Lung (tissue), 11 donors: ENCODE measurements at regions not wholly inside any gene's neighbourhood (a gene's known extent, or its start where the extent isn't known, plus 50 kb on each side); places are given as distances from the start of the nearest gene placed in this dataset.

Source experiments
- ATAC-seq: fragments of 200-7000 bp; cut with Tn5 transposase; one replicate; pipeline ENCODE4 v1.9.1; 2020; ENCODE audit warnings: moderate number of reproducible peaks; ENCODE audit not compliant: insufficient read depth, low FRiP score
- DNase-seq, 3 donors: peaks; one replicate each; pipeline ENCODE4 v3.0.0-alpha.2; 2013 to 2017
- H3K27ac ChIP-seq, 2 donors: one replicate each; pipeline ENCODE4 v1.5.1; 2013; ENCODE audit warnings: mild to moderate bottlenecking in 2 of 2, moderate library complexity in 2 of 2, control low read depth in 1 of 2, inconsistent platforms in 1 of 2, low read depth in 1 of 2, low read length in 1 of 2
- H3K27me3 ChIP-seq, 3 donors: one replicate each; pipeline ENCODE4 v1.5.1; 2013; ENCODE audit warnings: low read length in 2 of 3; ENCODE audit not compliant: control insufficient read depth in 3 of 3, insufficient read depth in 3 of 3
- H3K36me3 ChIP-seq, 4 donors: one replicate each; pipeline ENCODE4 v1.5.1; 2013; ENCODE audit warnings: low read length in 4 of 4, mild to moderate bottlenecking in 1 of 4, moderate library complexity in 1 of 4; ENCODE audit not compliant: control insufficient read depth in 4 of 4, insufficient read depth in 4 of 4
- H3K4me1 ChIP-seq, 5 donors: one replicate each; pipeline ENCODE4 v1.5.1; 2013; ENCODE audit warnings: low read length in 5 of 5, mild to moderate bottlenecking in 2 of 5, moderate library complexity in 1 of 5; ENCODE audit not compliant: control insufficient read depth in 5 of 5, insufficient read depth in 5 of 5
- H3K4me3 ChIP-seq: one replicate; pipeline ENCODE4 v1.5.1; 2013; ENCODE audit warnings: mild to moderate bottlenecking, control low read depth, moderate library complexity
- H3K9ac ChIP-seq, 2 donors: one replicate each; pipeline ENCODE4 v1.5.1; 2013; ENCODE audit warnings: low read length in 2 of 2, control low read depth in 1 of 2; ENCODE audit not compliant: insufficient read depth in 1 of 2
- H3K9me3 ChIP-seq, 4 donors: one replicate each; pipeline ENCODE4 v1.5.1; 2013; ENCODE audit warnings: low read length in 3 of 4, mild to moderate bottlenecking in 1 of 4, moderate library complexity in 1 of 4; ENCODE audit not compliant: control insufficient read depth in 4 of 4, insufficient read depth in 3 of 4
- CTCF ChIP-seq: IDR thresholded peaks from 2 replicates; pipeline ENCODE4 v1.5.1; 2012; ENCODE audit warnings: mild to moderate bottlenecking; ENCODE audit errors: control extremely low read depth, extremely low read depth
- WGBS, 2 donors: extraction: QIAGEN DNeasy Blood & Tissue Kit; methylation state at CpG; one replicate each; pipeline ENCODE4 v1.1.7; 2013; 5-methylcytosine and 5-hydroxymethylcytosine counted together
- donor health status: control.
- donor health status: control.
- donor health status: Bipolar disorder and iron deficiency.
- donor health status: healthy.
- donor health status: DM: yes; HTN: yes; CAD: no.

- H3K4me3 ChIP-seq = no peak overlapping the region
- H3K27me3 ChIP-seq = no peaks in the 10 kb centered on the region
- H3K9me3 ChIP-seq = no peaks in the 10 kb centered on the region
- ATAC-seq (no peak), DNase-seq (no peak)
- H3K36me3 ChIP-seq = no peaks in the 10 kb centered on the region
- H3K4me1 ChIP-seq = no peaks in the 10 kb centered on the region
- no peak for TF ChIP-seq CTCF
- H3K27ac ChIP-seq = no peak overlapping the region
- whole genome bisulfite sequencing, 2 donors = 81 to 89% methylated on average over 6 of the region's 6 CpGs
- H3K9ac ChIP-seq = no peak overlapping the region
Observed at GRCh38 chr6:165181951-165182414, 127.4 kb downstream of the C6orf118 start.

GRCh38 chr6:165178056-165178455 is 131.3 kb downstream of the C6orf118 start:
- Histone ChIP-seq H3K9ac (no peak overlapping the region), H3K9me3 (peaks cover 0 to 2% (median 0%) of the 10 kb centered on the region in 4 donors), H3K27ac (no peak overlapping the region), H3K27me3 (no peaks in the 10 kb centered on the region), H3K4me3 (no peak overlapping the region), H3K4me1 (no peaks in the 10 kb centered on the region), H3K36me3 (no peaks in the 10 kb centered on the region)
- 16 to 79% methylated on average over 1 of the region's 1 CpG for WGBS, 2 donors
- ATAC-seq (no peak), DNase-seq (no peak)
- TF ChIP-seq CTCF = no peak

- Histone ChIP-seq H3K9me3 (peaks cover 0 to 2% (median 0%) of the 10 kb centered on the region in 4 donors), H3K27ac (no peak overlapping the region), H3K36me3 (no peaks in the 10 kb centered on the region), H3K27me3 (no peaks in the 10 kb centered on the region), H3K4me1 (no peaks in the 10 kb centered on the region), H3K4me3 (no peak overlapping the region), H3K9ac (no peak overlapping the region)
- WGBS, 2 donors = 85 to 90% methylated on average over 4 of the region's 4 CpGs
- ATAC-seq = no peak
- no peak for DNase-seq
- TF ChIP-seq CTCF = no peak
Observed at GRCh38 chr6:165173484-165173883, 135.9 kb downstream of the C6orf118 start.

GRCh38 chr6:165167861-165168260 is 141.5 kb downstream of the C6orf118 start:
- no peak overlapping the region for H3K27ac ChIP-seq
- 88 to 91% methylated on average over 4 of the region's 4 CpGs for WGBS, 2 donors
- no peaks in the 10 kb centered on the region for H3K4me1 ChIP-seq
- no peak overlapping the region for H3K4me3 ChIP-seq
- no peak for TF ChIP-seq CTCF
- H3K9ac ChIP-seq = no peak overlapping the region
- no peaks in the 10 kb centered on the region for H3K27me3 ChIP-seq
- H3K9me3 ChIP-seq = peaks cover 0 to 7% (median 1%) of the 10 kb centered on the region in 4 donors
- DNase-seq (no peak), ATAC-seq (no peak)
- no peaks in the 10 kb centered on the region for H3K36me3 ChIP-seq
